Stimulated activated CD4-positive, alpha-beta T cell treated with anti-CD3 and anti-CD28 coated beads, Interleukin-2, amount 100 ng/mL, for 24 hours (primary cell): ENCODE measurements at regions not wholly inside any gene's neighbourhood (a gene's known extent, or its start where the extent isn't known, plus 50 kb on each side); places are given as distances from the start of the nearest gene placed in this dataset.
"Not testable (repeated sequence)": the region's sequence is repeated elsewhere in the genome, so short reads cannot be mapped to it uniquely, and the experiment has no call there.

Experiments used
- DNase-seq, 2 donors: peaks; one replicate each; pipeline ENCODE4 v3.0.0-alpha.2; 2020

GRCh38 chr12:47610686-47611252 is 95.1 kb downstream of the RPAP3 start:
- no peak for DNase-seq

DNA sequence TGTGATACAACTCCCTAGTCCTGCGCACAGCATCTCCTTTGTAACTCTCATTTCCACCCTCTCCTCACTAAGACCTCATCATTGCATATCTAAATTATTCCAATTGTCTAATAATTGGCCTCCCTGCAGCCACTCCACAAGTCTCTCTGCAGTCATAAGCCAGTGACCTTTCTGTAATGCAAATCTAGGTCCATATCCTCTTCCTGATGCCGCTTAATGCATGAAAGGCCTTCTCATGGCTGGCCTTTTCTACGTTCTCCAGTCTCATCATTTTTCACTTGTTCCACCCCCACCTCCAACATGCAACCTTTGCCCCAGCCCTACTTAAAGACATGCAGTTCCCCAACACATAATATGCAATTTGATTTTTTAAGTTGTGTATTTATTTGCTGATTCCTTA is 96.0 kb downstream of the RPAP3 start:
- no peak for DNase-seq

DNA sequence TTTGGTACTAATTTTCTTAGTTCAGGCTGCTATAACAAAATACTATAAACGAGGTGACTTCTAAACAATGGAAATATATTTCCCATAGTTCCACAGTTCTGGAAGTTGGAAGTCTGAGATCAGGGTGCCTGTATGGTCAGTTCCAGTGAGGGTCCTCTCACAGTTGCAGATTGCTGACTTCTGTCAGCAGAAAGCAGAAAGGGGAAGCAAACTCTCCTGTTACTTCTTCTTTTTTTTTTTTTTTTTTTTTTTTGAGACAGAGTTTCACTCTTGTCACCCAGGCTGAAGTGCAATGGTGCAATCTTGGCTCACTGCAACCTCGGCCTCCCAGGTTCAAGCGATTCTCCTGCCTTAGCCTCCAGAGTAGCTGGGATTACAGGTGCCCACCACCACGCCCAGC is 97.2 kb downstream of the RPAP3 start:
- not testable (repeated sequence) for DNase-seq

DNA sequence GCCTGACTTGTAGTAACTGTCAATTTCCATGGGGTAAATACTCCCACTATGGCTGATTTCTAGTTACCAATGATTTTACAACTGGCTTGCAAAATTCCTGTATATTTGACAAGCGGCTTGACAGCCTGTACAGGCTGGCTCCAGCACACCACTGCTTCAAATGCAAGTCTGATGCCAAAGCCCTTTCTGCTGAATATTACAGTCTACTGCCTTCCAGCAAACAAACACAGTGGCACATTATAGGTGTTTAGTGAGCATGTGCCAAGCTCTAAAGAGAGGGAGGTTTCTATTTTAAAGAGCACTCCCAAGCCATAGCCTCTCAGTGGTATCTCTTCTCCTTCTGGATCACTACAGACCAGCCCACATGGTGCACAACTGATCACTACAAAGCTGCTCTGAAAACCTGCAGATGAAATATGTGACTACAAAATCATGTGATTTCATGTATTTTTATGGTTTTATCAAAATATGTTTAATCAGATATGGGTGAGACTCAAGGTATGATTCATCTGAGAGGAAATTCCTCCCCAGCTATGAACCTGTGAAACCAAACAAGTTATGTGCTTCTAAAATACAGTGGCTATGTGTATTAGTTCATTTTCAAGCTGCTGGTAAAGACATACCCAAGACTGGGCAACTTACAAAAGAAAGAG is 101.5 kb downstream of the RPAP3 start:
- DNase-seq: no peak

DNA sequence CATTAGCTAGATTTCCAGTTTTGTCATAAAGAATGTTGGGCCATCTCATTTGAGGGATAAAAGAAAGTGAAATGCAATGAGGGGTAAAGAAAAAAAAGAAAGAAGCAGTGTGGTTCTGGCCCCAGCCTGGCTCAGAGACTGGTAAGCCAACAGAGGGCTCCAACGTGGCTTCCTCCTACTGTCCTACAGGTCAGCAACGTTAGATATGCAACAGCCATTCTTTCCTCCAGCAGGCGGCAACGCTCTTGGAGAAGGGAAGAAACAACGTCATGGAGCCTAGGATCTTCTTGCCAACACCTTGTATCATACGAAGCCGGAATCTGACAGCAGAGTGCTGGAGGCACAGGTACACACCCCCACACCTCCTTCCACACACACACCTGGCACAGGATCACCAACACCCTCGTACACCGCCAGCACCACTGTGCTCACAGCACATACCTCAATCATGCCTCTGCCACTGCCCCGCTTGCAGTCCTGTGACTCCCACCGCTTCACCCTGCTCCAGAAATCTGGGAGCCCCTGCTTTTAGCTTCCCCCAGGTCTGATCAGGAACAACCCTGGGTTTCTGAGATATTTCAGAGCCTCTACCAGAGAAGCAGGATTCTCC is 102.8 kb downstream of the RPAP3 start:
- DNase-seq: no peak

DNA sequence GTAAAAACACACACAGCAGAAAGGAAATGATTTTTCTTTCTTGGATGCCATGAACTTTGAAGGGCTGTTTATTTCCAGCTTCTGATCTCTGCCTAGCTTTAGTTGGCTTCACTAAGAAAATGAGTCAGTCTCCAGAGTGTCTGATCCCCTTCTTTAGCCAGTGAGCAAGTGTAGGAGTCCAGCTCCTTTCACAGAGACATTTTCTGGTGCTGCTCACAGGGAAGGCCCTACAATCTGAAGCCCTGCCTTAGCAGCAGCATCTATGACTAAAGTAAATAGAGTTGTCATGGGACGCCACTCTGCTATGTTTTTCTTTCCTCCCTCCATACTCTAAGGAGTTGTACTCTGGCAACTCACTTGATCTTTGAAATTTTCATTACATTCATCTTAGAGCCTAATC is 103.5 kb downstream of the RPAP3 start:
- no peak for DNase-seq

DNA sequence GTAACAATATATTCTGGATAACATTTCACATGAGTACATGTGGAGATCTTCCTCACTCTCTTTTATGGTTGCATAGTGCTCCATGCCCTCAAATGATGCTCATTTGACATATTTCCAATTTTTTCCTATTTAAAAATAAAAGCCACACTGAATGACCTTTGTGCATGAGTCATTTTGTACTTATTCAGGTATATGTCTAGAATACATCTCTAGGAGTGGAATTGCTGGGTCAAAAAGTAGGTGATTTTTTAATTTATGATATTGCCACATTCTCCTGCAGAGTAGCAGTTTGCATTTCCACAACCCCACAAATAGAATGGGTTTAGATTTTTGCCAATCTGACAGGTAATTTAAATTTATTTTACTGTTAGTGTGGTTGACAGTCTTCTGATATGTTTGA is 104.8 kb downstream of the RPAP3 start:
- DNase-seq: no peak

DNA sequence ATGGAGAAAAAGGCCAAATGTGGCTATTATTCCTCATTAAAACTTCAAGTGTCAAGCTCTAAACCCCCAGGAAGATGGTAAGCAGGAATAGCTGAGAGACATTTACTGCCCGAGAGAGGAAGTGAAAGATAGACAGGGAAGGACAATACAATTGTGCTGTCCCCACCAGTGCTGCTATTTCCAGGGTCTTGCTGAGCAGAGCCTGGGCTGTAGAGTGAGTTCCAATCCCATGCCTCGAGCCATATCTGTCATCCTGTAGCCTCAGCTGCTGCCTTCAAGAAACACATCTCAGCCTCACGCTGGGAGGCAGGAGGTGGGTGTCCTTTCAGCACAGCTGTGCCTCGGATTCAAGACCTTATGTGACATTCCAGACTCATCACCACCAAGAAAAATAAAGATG is 114.0 kb downstream of the RPAP3 start:
- DNase-seq: no peak

DNA sequence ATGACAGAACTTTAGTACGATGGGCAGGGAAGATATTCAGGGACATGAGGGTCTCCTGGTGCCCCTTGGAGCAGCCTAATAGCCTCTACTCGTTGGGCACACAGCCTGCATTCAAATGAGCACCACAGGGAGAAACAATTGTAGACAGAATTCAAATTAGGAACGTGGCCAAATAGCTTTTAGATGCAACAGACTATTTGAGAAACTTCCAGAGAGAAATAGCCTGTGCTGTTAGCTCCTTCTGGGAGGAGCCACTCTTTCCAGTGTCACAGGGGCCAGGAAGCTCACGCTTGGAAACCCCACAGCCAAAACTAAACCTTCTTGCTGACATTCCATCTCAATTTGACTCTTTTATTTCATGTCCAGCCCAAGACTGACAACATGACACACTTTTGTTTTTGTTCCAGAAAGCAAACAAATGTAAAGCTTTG is 114.5 kb downstream of the RPAP3 start:
- DNase-seq: no peak

DNA sequence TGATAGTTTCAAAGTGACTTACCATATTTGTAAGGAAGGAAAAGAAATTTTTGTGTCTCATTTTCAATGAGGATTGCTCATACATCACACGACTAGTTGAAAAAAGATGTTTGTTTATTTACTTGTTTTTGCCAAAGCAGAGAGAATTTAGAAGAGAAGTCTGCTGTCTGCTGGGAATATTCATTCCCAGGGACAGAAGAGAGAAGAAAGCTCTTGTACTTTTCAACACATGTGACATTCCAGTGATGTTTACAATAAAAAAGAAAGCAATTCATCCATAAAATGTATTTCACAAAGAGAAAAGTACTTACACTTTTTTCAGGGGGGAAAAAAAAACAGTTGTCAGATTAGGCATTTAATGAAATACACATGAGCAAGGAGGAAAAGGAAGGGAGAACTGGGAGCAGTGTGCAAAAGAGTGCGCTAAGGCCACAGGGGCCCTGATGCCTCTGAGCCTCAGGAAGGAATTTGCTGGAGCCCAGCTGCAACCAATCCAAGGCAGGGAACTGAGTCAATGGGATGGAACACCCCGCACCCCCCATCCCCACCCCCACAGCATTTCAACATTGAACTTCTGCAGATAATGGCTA is 115.0 kb downstream of the RPAP3 start:
- no peak for DNase-seq

DNA sequence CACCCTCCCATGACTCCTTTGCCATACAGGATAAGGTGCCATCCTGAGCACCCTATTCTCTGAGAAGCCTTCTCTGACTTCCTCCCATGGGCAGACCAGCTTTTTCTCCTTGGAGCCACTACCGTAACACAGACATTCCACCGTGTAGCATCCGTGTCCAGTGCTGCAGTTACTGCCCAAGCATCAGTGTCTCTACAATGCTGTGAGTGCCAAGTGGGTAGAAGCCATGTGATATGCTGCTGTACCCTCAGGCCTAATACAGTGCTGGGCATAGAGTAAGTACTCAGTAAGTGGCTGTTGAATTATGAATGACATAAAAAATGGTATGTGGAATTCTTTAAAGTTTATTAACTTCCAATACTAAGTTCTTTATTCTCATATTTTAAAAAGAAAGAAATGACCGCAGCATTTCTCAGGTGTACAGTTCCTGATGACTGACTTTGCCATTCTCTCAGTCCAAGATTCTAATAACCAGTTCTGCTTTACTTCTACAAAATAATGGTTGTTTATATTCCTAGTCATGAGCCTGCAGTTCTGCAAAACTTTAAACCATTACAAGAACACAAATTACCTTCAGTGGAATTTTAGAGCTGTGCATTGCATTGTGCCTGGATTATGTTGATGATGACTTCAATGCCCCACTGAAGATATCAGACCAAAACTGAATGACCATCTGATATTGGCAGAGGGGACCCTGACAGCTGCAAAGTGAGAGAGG is 118.7 kb downstream of the RPAP3 start:
- DNase-seq: no peak

- DNase-seq: no peak
Observed at GRCh38 chr12:47585507-47585906, 120.3 kb downstream of the RPAP3 start.

GRCh38 chr12:47578836-47579235 is 127.0 kb downstream of the RPAP3 start:
- DNase-seq: no peak

- DNase-seq: no peak
Observed at GRCh38 chr12:47577206-47577989, 128.4 kb downstream of the RPAP3 start.

DNA sequence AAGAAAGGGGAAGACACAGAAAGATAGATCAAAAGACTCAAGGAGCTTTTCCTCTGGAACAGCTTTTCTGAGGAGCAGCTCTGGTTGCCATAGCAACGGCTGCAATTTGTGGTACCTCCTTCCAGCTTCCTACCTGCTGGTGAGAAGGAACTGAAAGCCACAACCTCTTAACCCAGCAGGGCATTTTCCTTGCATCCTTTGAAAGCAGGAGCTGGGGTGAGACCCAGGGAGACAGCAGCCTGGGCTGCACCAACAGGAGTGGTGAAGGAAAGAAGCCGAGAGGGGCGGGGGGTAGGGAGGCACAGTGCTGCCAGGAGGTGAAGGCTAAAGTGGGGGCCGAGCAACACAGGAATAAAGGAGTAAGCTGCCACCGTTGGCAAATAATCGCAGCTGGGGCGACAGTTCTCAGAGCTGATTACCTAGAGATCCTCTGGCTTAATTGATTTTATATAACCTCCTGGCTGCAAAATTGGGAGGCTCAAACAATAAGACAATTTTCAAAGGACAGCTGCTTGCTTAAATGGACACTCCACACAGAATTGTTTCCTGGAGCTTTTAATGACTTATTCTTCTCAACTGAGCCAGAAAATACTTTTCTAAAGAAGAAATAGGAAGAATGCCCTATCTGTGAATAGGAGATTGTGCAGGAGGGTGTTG is 129.4 kb downstream of the RPAP3 start:
- no peak for DNase-seq

DNA sequence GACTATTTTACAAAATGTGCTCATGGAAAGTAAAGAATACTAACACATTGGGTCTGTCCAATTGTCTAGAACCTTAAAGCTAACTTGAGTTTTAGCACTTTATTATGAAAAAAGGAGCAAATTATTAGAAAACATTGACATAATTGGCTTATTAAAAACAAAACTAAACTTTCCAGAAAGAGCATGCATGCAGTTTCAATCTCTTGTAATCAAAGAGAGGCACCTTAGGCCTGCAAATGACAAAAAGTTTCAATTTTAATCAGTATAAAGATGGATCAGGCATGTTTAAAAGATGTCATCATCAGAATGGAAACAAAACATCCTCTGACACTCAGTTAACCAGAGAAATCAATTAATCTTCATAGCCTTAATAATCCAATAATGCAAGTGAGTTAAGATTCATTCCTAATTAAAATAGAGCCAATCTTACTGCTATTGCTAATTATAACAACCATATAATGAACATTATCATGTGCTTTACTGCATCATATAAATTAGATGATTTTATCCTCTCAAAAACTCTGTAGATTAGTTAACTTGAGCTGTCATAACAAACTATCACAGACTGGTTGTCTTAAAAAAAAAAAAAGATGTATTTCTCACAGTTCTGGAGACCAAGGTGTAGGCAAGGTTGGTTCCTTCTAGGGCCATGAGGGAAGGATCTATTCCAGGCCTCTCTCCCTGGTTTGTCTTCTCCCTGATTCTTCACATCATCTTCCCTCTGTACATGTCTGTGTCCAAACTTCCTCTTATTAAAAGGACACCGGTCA is 131.4 kb downstream of the RPAP3 start:
- DNase-seq: no peak

DNA sequence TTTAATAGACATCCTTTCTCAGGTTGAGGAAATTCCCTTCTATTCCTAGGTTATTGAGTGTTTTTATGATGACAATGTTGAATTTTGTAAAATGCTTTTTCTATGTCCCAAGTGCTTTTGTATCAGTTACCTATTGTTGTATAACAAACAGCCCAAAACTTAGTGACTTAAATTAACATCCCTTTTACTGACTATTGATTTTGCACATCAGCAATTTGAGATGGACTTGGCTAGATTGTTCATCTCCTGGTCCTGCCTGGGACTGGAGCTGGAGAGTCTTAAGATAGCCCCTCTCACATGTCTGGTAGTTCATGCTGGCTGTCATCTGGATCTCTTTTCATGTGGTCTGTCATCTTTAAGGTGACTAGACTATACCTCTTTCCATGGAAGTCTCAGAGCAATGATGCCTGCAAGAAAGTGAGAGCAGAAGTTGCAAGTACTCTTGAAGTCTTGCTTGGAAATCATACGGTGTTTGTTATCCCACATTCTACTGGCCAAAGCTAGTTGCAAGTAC is 132.6 kb downstream of the RPAP3 start:
- no peak for DNase-seq

GRCh38 chr12:47570151-47570550 is 135.7 kb downstream of the RPAP3 start:
- DNase-seq: no peak

- DNase-seq: no peak
Observed at GRCh38 chr12:47562201-47562600, 143.6 kb downstream of the RPAP3 start.

GRCh38 chr12:47561746-47562145 is 144.1 kb downstream of the RPAP3 start:
- DNase-seq: no peak

DNA sequence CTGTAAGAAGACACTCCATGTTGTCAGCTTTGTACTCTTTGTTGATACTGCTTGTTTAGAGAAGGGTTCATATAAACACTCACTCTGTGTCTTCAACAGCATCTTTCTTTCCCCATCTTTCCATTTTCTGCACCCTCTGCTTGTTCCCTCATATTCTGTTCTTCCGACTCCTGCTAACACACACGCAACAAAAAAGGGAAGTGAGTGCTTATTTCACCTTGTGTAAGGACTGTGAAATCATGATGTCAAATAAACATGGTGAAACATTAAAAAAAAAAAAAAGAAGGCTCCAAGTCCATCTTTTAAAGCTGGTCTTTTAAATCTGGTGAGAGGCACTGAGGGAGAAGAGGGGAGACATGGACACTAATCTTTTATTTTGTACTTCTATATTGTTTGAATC is 145.4 kb downstream of the RPAP3 start:
- no peak for DNase-seq
